ENCODE measurements at regions not wholly inside any gene's neighbourhood (a gene's known extent, or its start where the extent isn't known, plus 50 kb on each side); places are given as distances from the start of the nearest gene placed in this dataset.

- Histone ChIP-seq H3K36me3 (replicated peaks; ENCODE audit: control insufficient read depth, insufficient read depth, low read length) (no peaks in the 10 kb centered on the region), H3K4me3 (ENCODE audit: insufficient read depth, low read depth, low read length) (no peak overlapping the region), H3K27me3 (ENCODE audit: control insufficient read depth, insufficient read depth, low read length) (no peaks in the 10 kb centered on the region)
- no peak for DNase-seq
These were observed 504.4 kb downstream of the FGF9 start for GRCh38 chr13:22175241-22175640.

DNA sequence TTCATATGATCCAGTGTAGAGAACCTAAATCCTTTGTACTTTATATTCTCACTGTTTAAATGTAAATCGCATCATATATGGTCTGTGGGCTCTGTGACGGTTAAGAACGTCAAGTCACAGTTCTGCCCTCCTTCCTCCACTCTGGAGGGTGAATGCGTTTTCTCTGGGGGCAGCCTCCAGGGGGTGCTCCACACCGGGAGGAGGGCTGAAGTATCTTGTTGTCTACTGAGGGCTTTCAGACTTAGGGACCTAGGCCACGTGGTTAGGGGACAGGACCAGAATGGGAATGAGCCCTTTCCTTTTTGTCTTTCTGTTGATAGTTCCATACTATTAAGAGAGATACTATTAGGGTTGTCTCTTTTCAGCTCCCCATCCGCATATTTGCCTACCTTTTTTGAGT lies 504.9 kb downstream of the FGF9 start:
- Histone ChIP-seq H3K4me3 (ENCODE audit: insufficient read depth, low read depth, low read length) (no peak overlapping the region), H3K27me3 (ENCODE audit: control insufficient read depth, insufficient read depth, low read length) (no peaks in the 10 kb centered on the region), H3K36me3 (replicated peaks; ENCODE audit: control insufficient read depth, insufficient read depth, low read length) (no peaks in the 10 kb centered on the region)
- DNase-seq = no peak

DNA sequence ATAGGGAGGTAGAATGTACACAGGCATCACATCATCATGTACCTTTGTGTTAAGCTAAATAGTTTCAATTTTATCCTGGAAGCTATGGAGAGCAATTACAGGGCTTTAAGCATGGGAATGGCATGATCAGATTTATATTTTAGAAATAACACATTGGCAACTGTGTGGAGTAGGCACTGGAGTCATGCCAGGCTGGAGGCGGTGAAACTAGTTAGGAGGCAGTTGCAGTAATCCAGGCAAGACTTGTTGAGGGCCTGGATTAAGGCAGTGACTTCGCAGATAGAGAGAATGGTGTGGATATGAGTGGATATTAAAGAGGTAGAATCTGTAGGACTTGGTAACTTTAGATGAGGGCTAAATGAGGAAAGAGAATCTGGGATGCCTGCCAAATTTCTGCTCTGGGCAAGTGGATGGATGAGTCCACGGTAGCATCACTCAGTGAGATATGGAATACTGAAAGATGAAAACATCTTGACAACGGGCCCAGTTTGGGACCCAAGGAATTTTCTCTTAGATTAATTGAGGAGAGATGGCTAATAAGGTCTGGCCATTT lies 506.2 kb downstream of the FGF9 start:
- no peaks in the 10 kb centered on the region for H3K27me3 ChIP-seq (ENCODE audit: control insufficient read depth, insufficient read depth, low read length)

GRCh38 chr13:22178878-22179277 lies 508.0 kb downstream of the FGF9 start:
- Histone ChIP-seq H3K4me3 (ENCODE audit: insufficient read depth, low read depth, low read length) (no peak overlapping the region), H3K27me3 (ENCODE audit: control insufficient read depth, insufficient read depth, low read length) (no peaks in the 10 kb centered on the region), H3K36me3 (replicated peaks; ENCODE audit: control insufficient read depth, insufficient read depth, low read length) (no peaks in the 10 kb centered on the region)
- DNase-seq = no peak

More for the DNA sequence above, 506.2 kb downstream of the FGF9 start:
- Histone ChIP-seq H3K36me3 (replicated peaks; ENCODE audit: control insufficient read depth, insufficient read depth, low read length) (no peaks in the 10 kb centered on the region), H3K4me3 (ENCODE audit: insufficient read depth, low read depth, low read length) (no peak overlapping the region)
- no peak for DNase-seq

DNA sequence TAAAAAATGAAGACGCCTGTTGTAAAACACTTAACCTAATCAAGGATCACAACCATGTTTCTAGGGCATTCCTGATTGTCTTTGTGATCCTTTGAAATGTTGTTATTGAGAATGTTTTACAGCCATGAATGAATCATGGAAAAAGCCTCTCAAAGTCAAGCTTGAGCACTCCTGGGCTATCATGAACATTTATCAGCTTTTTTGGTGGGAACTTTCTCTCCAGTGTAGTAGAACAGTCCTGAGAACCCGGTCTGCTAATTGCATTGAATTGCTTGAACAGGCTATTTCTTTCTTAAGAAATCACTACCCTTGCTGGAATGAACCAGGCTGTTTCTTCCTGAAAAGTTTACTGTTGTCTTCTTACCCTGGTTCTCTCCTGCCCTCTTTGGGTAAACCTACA lies 516.5 kb downstream of the FGF9 start:
- H3K4me3 ChIP-seq (ENCODE audit: insufficient read depth, low read depth, low read length) = no peak overlapping the region
- no peaks in the 10 kb centered on the region for H3K27me3 ChIP-seq (ENCODE audit: control insufficient read depth, insufficient read depth, low read length)
- no peaks in the 10 kb centered on the region for H3K36me3 ChIP-seq (replicated peaks; ENCODE audit: control insufficient read depth, insufficient read depth, low read length)
- DNase-seq = no peak

DNA sequence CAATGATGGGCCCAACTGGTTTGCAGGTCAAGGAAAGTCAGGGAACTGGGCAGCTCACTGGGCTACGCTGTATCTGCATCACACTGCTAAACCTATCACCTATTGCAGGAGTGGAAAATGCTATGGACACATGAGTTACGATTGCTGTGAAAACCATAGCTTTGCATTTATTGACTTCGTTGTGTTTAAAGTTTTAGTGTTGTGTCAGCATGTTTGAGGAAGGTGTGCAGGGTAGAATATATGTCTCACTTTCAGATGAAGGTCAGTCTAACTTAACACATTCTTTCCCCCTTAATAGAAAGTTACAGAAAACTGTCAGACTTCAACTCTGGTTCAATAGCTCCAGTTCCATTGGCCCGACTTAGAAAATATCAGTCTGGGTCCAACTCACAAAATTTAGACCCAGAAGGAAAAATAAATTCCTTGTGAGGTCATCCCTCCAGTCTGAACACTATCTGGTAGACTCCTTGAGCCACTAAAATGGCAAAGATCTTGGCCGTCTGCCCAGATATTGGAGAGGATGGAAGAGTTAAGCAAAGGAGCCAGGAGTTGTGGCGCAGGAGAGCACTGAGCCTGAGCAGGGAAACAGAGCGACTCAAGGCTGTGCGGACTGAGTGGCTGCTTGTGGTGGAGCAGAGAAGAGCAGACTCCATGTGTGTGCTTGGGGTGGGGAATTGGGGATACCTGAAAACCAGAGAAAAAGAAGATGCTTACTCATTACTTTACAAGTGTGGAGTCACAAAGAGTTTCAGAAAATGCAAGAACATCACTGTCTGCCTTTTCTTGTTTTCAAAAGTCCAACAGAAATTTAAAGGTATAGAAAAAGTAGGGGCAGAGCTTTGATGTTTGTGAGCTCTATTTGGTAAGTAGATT lies 518.5 kb downstream of the FGF9 start:
- DNase-seq = no peak
- Histone ChIP-seq H3K27me3 (ENCODE audit: control insufficient read depth, insufficient read depth, low read length) (no peaks in the 10 kb centered on the region), H3K36me3 (replicated peaks; ENCODE audit: control insufficient read depth, insufficient read depth, low read length) (no peaks in the 10 kb centered on the region), H3K4me3 (ENCODE audit: insufficient read depth, low read depth, low read length) (no peak overlapping the region)

DNA sequence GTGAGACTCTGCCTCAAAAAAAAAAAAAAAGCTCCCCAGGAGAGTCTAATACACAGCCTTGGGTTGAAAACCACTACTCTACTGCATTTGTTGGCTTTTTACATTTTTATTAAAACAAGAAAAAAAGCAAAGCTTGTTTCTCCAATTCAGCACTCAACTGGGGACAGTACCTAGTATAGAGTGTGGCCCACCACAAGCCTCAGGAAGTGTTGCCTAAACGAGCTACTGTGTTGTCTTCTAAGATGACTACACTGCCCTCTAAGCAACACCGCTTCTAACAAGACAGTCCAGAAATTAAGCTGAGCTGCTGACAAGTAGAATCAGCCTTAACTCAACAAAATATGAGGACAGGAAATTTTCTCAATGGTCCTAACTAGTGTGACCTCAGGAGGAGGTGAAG lies 522.2 kb downstream of the FGF9 start:
- no peaks in the 10 kb centered on the region for H3K27me3 ChIP-seq (ENCODE audit: control insufficient read depth, insufficient read depth, low read length)
- DNase-seq = no peak

GRCh38 chr13:22194106-22194805 lies 523.4 kb downstream of the FGF9 start:
- Histone ChIP-seq H3K27me3 (ENCODE audit: control insufficient read depth, insufficient read depth, low read length) (no peaks in the 10 kb centered on the region), H3K4me3 (ENCODE audit: insufficient read depth, low read depth, low read length) (no peak overlapping the region), H3K36me3 (replicated peaks; ENCODE audit: control insufficient read depth, insufficient read depth, low read length) (no peaks in the 10 kb centered on the region)
- no peak for DNase-seq

More for the DNA sequence above, 522.2 kb downstream of the FGF9 start:
- Histone ChIP-seq H3K36me3 (replicated peaks; ENCODE audit: control insufficient read depth, insufficient read depth, low read length) (no peaks in the 10 kb centered on the region), H3K4me3 (ENCODE audit: insufficient read depth, low read depth, low read length) (no peak overlapping the region)

DNA sequence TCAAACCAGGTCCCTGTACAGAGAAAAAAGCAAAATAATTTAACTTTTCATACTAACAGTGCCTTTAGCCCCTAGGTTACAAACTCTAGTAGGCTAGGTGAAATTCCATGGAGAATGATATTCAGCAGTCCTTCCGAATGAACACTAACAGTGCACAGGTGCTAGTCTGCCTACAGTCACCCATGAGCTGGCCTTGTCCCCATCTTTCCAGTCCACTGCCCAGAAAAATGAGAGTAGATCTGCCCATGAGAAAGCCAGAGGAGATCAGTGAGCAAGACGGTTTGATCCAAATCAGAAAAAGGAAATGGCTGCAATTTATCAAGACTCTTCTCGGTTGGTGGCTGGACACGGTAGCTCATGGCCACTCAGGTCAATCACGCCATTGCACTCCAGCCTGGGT lies 524.9 kb downstream of the FGF9 start:
- no peaks in the 10 kb centered on the region for H3K27me3 ChIP-seq (ENCODE audit: control insufficient read depth, insufficient read depth, low read length)
- no peaks in the 10 kb centered on the region for H3K36me3 ChIP-seq (replicated peaks; ENCODE audit: control insufficient read depth, insufficient read depth, low read length)
- DNase-seq = no peak
- no peak overlapping the region for H3K4me3 ChIP-seq (ENCODE audit: insufficient read depth, low read depth, low read length)

DNA sequence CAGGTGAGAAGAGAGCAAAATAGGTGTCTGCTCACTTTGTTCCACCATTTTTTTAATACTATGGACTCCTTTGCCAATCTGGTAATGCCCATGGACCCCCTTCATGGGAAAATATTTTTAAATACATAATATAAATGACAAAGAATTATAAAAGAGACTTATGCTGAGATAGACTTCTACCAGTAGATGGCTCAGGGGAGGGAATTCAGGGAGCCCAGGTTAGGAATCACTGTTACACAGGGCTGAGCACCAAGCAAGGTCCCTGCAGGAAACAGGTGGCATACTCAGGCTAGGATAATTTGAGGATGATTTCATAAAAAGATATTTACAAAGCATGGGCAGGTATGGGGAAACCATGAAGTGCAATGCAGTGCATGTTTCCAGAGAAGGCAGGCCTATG lies 525.9 kb downstream of the FGF9 start:
- no peaks in the 10 kb centered on the region for H3K27me3 ChIP-seq (ENCODE audit: control insufficient read depth, insufficient read depth, low read length)
- H3K4me3 ChIP-seq (ENCODE audit: insufficient read depth, low read depth, low read length) = no peak overlapping the region

DNA sequence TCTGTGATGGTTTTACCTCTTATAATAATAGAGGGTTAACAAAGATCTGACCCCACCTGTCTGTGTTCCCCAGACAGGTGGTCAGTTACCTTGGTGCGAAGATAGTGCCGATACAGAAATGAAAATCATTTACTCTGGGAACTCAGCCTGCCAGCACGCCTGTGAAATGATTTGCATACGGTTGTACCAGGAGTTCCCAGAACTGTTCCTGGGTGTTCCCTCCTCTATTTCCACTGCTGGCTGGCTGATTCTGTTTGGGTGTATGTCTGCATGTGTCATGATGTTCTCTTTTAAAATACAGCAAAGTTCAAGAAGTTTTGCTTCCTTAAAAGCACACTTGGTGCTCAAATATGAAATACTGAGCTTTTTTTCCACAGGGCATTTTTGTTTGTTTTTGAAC lies 527.1 kb downstream of the FGF9 start:
- no peak for DNase-seq
- H3K36me3 ChIP-seq (replicated peaks; ENCODE audit: control insufficient read depth, insufficient read depth, low read length) = no peaks in the 10 kb centered on the region
- H3K27me3 ChIP-seq (ENCODE audit: control insufficient read depth, insufficient read depth, low read length) = no peaks in the 10 kb centered on the region
- H3K4me3 ChIP-seq (ENCODE audit: insufficient read depth, low read depth, low read length) = no peak overlapping the region

More for the DNA sequence above, 525.9 kb downstream of the FGF9 start:
- no peak for DNase-seq
- no peaks in the 10 kb centered on the region for H3K36me3 ChIP-seq (replicated peaks; ENCODE audit: control insufficient read depth, insufficient read depth, low read length)

GRCh38 chr13:22198641-22199217 lies 527.9 kb downstream of the FGF9 start:
- H3K36me3 ChIP-seq (replicated peaks; ENCODE audit: control insufficient read depth, insufficient read depth, low read length) = no peaks in the 10 kb centered on the region
- H3K27me3 ChIP-seq (ENCODE audit: control insufficient read depth, insufficient read depth, low read length) = no peaks in the 10 kb centered on the region
- no peak overlapping the region for H3K4me3 ChIP-seq (ENCODE audit: insufficient read depth, low read depth, low read length)
- no peak for DNase-seq

GRCh38 chr13:22200440-22200839 lies 529.6 kb downstream of the FGF9 start:
- H3K36me3 ChIP-seq (replicated peaks; ENCODE audit: control insufficient read depth, insufficient read depth, low read length) = no peaks in the 10 kb centered on the region
- no peak overlapping the region for H3K4me3 ChIP-seq (ENCODE audit: insufficient read depth, low read depth, low read length)
- no peak for DNase-seq
- no peaks in the 10 kb centered on the region for H3K27me3 ChIP-seq (ENCODE audit: control insufficient read depth, insufficient read depth, low read length)

DNA sequence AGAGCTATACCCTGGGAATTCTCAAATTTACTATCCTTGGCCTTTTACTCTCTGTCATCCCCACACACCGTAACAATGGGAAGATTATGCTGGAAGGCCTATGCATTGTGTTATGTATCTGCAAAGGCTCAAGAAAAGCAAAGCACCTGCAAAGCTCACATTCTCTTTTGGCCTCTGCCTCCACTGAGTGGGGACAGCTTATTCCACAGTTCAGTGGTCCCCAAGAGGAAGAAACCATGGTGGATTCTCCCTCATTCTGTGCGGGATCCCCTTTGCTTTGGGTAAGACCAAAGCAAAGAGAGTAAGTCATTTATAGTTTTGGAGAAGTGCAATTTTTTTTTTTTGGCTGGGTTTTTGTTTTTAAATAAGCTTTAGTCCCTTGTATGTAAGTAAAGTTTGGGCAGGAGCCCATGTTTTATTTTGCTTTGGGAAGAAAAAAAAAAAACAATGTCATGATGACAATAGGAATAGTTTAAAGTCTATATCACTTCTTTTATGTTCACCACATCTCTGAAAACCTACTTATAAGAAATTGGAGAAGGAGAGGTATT lies 530.6 kb downstream of the FGF9 start:
- no peak overlapping the region for H3K4me3 ChIP-seq (ENCODE audit: insufficient read depth, low read depth, low read length)
- DNase-seq = no peak
- H3K36me3 ChIP-seq (replicated peaks; ENCODE audit: control insufficient read depth, insufficient read depth, low read length) = no peaks in the 10 kb centered on the region
- no peaks in the 10 kb centered on the region for H3K27me3 ChIP-seq (ENCODE audit: control insufficient read depth, insufficient read depth, low read length)
